ENCODE measurements at regions not wholly inside any gene's neighbourhood (a gene's known extent, or its start where the extent isn't known, plus 50 kb on each side); places are given as distances from the start of the nearest gene placed in this dataset.
"Not testable (repeated sequence)": the region's sequence is repeated elsewhere in the genome, so short reads cannot be mapped to it uniquely, and the experiment has no call there.

DNA sequence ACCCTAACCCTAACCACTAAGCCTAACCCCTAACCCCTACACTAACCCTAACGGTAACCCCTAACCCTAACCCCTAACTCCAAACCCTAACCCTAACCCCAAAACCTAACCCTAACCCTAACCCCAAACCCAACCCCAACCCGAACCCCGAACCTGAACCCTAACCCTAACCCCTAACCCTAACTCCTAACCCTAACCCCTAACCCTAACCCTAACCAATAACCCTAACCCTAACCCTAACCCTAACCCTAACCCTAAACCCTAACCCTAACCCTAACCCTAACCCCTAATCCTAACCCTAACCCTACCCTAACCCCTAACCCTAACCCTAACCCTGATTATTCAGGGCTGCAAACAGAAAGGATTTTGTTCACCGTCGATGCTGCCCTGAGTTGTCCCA, 144.6 kb upstream of the DUSP22 start:
- H3K4me3 Mint-ChIP-seq; intact Hi-C loops (cut with micrococcal nuclease); H3K9me3 Mint-ChIP-seq; H3K36me3 Mint-ChIP-seq (ENCODE audit: low read depth); DNase-seq (ENCODE audit: low spot score); H3K27ac Mint-ChIP-seq: not testable (repeated sequence)
- peaks cover 24% of the 10 kb centered on the region for H3K4me1 Mint-ChIP-seq (ENCODE audit: low read depth)
- H3K27me3 Mint-ChIP-seq (ENCODE audit: insufficient read depth): peaks cover 13% of the 10 kb centered on the region

DNA sequence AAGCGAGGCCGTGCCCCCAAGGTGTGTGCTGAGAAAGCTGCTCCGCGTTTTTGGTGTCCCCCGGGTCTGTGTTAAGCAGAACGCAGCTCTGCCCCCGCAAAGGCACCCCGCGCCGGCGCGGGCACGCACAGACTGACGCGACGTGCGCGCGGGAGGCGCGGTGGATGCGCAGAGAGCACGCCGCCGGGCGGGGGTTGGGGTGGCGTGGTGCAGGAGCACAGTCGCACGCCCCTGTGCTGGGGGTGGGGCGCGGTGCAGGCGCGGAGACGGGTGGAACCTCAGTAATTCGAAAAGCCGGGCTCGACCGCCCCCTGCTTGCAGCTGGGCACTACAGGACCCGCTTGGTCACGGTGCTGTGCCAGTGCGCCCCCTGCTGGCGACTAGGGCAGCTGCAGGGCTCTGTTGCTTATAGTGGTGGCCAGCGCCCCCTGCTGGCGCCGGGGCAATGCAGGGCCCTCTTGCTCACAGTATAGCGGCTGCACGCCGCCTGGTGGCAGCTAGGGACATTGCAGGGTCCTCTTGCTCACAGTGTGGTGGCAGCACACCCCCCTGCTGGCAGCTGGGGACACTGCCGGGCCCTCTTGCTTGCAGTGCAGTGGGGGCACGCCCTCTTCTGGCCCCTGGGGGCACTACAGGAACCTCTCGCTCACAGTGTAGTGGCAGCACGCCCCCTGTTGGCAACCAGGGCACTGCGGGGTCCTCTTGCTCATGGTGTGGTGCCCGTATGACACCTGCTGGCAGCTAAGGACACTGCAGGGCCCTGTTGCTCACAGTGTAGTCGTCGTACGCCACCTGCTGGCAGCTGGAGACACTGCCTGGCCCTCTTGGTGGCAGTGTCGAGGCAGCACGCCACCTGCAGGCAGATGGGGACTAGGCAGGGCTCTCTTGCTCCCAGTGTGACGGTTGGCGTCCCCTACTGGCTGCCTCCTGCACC, 144.0 kb upstream of the DUSP22 start:
- intact Hi-C loops (cut with micrococcal nuclease); H3K4me3 Mint-ChIP-seq: not testable (repeated sequence)

DNA sequence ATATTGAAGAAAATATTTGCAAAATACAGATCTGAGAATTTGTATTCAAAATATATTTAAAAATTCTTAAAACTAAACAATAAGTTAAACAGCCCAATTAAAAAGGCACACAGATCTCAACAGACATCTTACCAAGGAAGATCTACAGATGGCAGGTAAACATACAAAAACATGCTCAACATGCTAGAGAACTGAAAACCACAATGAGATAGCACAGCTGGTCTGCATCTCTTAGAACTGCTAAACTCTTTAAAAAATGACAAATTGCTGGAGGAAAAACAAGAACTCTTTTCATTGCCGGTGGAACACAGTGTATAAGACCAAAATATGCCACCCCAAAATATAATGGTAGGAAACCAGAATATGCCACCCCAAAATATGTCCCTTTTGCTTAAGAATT, 142.1 kb upstream of the DUSP22 start:
- intact Hi-C loops (cut with micrococcal nuclease); H3K4me3 Mint-ChIP-seq; H3K9me3 Mint-ChIP-seq: not testable (repeated sequence)

More for the DNA sequence above, 144.0 kb upstream of the DUSP22 start:
- H3K27me3 Mint-ChIP-seq (ENCODE audit: insufficient read depth): peaks cover 13% of the 10 kb centered on the region
- H3K4me1 Mint-ChIP-seq (ENCODE audit: low read depth): peaks cover 31% of the 10 kb centered on the region
- peak; percentile 76 for DNase-seq (ENCODE audit: low spot score)
- not testable (repeated sequence) for H3K27ac Mint-ChIP-seq; H3K36me3 Mint-ChIP-seq (ENCODE audit: low read depth); H3K9me3 Mint-ChIP-seq

DNA sequence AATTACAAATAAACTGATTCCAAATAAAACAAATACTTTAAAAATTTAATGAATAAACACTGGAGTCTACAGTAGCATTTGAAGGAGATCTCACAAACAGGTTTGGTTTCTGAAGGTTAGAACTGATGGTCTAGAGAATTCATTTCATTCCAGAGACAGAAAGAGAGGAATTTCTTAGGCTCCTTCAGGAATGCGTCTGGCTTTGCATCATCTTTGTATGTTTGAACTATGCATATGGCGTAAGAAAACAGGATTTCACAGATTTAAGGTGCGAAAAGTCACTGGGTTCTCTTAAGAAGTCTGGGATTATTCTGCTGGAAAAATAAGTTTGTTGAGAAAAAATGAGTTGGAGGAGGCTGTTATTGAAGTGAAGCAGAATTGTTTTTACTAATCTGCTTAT, 139.9 kb upstream of the DUSP22 start:
- H3K27ac Mint-ChIP-seq; H3K4me3 Mint-ChIP-seq; H3K9me3 Mint-ChIP-seq; H3K36me3 Mint-ChIP-seq (ENCODE audit: low read depth); intact Hi-C loops (cut with micrococcal nuclease); DNase-seq (ENCODE audit: low spot score): not testable (repeated sequence)
- H3K27me3 Mint-ChIP-seq (ENCODE audit: insufficient read depth): peaks cover 13% of the 10 kb centered on the region
- H3K4me1 Mint-ChIP-seq (ENCODE audit: low read depth): peaks cover 61% of the 10 kb centered on the region

More for the DNA sequence above, 142.1 kb upstream of the DUSP22 start:
- H3K36me3 Mint-ChIP-seq (ENCODE audit: low read depth); DNase-seq (ENCODE audit: low spot score); H3K27ac Mint-ChIP-seq: not testable (repeated sequence)
- H3K4me1 Mint-ChIP-seq (ENCODE audit: low read depth): peaks cover 49% of the 10 kb centered on the region
- peaks cover 13% of the 10 kb centered on the region for H3K27me3 Mint-ChIP-seq (ENCODE audit: insufficient read depth)

DNA sequence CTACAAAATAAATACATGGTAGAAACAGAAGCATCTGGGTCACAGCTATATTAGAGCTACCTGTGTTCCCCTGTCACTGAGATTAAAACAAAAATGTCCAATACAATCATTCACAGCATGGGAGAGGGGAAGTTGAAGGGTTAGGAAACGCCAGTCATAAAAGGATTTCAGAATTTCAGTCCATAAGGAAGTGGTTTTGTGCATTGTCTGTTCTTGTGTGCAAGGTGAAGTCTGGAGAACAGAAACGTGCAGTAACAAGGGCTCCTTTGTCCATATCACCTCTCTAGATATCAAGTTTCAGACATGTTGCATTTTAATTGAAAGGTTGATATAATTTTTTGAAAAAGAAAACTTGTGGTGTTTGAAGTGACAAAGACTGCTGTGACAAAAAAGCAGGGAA, 139.3 kb upstream of the DUSP22 start:
- peaks cover 15% of the 10 kb centered on the region for H3K27me3 Mint-ChIP-seq (ENCODE audit: insufficient read depth)
- peaks cover 62% of the 10 kb centered on the region for H3K4me1 Mint-ChIP-seq (ENCODE audit: low read depth)
- H3K36me3 Mint-ChIP-seq (ENCODE audit: low read depth); DNase-seq (ENCODE audit: low spot score); H3K27ac Mint-ChIP-seq; intact Hi-C loops (cut with micrococcal nuclease); H3K9me3 Mint-ChIP-seq; H3K4me3 Mint-ChIP-seq: not testable (repeated sequence)

- Mint-ChIP-seq H3K27me3 (ENCODE audit: insufficient read depth) (peaks cover 20% of the 10 kb centered on the region), H3K4me1 (ENCODE audit: low read depth) (peaks cover 62% of the 10 kb centered on the region)
- not testable (repeated sequence) for H3K27ac Mint-ChIP-seq; H3K36me3 Mint-ChIP-seq (ENCODE audit: low read depth); H3K4me3 Mint-ChIP-seq; H3K9me3 Mint-ChIP-seq; DNase-seq (ENCODE audit: low spot score)
- intact Hi-C loops (cut with micrococcal nuclease): loop anchor here (1.0 kb wide), 1 partner anchor 15 kb away; no protein-coding TSS in a partner anchor
Measured at GRCh38 chr6:153867-154266, 138.4 kb upstream of the DUSP22 start.

GRCh38 chr6:154321-155092, 137.8 kb upstream of the DUSP22 start:
- not testable (repeated sequence) for H3K36me3 Mint-ChIP-seq (ENCODE audit: low read depth); DNase-seq (ENCODE audit: low spot score); H3K9me3 Mint-ChIP-seq; H3K4me3 Mint-ChIP-seq
- intact Hi-C loops (cut with micrococcal nuclease): loop anchor here (1.0 kb wide), 1 partner anchor 15 kb away; no protein-coding TSS in a partner anchor
- H3K27me3 Mint-ChIP-seq (ENCODE audit: insufficient read depth): peaks cover 24% of the 10 kb centered on the region
- peak overlapping the region; percentile 15 for H3K27ac Mint-ChIP-seq
- peaks cover 60% of the 10 kb centered on the region for H3K4me1 Mint-ChIP-seq (ENCODE audit: low read depth)

DNA sequence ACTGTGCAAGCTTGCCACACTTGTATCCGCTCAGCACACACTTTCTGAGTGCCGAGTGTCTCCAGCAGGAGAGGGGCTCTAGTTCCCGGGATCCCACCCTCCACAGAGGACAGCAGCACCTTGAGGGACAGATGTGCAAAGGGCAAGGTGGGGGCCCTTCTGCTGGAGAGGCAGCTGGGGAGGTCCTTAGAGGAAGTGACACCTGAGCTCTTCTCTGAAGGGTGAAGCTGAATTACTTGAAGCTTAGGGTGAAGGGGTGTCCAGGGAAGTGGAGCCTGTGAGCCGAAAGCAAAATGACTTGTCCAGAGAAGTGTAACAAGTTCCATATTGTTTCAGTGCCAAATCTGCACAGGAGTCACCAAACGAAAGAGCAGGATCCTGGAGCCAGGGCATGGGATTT, 136.3 kb upstream of the DUSP22 start:
- H3K27me3 Mint-ChIP-seq (ENCODE audit: insufficient read depth): peaks cover 27% of the 10 kb centered on the region
- no peaks in the 10 kb centered on the region for H3K36me3 Mint-ChIP-seq (ENCODE audit: low read depth)
- intact Hi-C loops (cut with micrococcal nuclease): no loop called here
- H3K4me3 Mint-ChIP-seq: no peak overlapping the region
- no peaks in the 10 kb centered on the region for H3K9me3 Mint-ChIP-seq
- no peak overlapping the region for H3K27ac Mint-ChIP-seq
- peaks cover 48% of the 10 kb centered on the region for H3K4me1 Mint-ChIP-seq (ENCODE audit: low read depth)
- DNase-seq (ENCODE audit: low spot score): no peak

GRCh38 chr6:156441-157140, 135.7 kb upstream of the DUSP22 start:
- DNase-seq (ENCODE audit: low spot score); H3K4me3 Mint-ChIP-seq; H3K36me3 Mint-ChIP-seq (ENCODE audit: low read depth); intact Hi-C loops (cut with micrococcal nuclease); H3K27ac Mint-ChIP-seq; H3K9me3 Mint-ChIP-seq: not testable (repeated sequence)
- Mint-ChIP-seq H3K4me1 (ENCODE audit: low read depth) (peaks cover 44% of the 10 kb centered on the region), H3K27me3 (ENCODE audit: insufficient read depth) (peaks cover 27% of the 10 kb centered on the region)

- peaks cover 23% of the 10 kb centered on the region for H3K27me3 Mint-ChIP-seq (ENCODE audit: insufficient read depth)
- H3K9me3 Mint-ChIP-seq; H3K4me3 Mint-ChIP-seq; DNase-seq (ENCODE audit: low spot score); intact Hi-C loops (cut with micrococcal nuclease); H3K27ac Mint-ChIP-seq; H3K36me3 Mint-ChIP-seq (ENCODE audit: low read depth): not testable (repeated sequence)
- H3K4me1 Mint-ChIP-seq (ENCODE audit: low read depth): peaks cover 39% of the 10 kb centered on the region
Measured at GRCh38 chr6:157176-157575, 135.1 kb upstream of the DUSP22 start.

DNA sequence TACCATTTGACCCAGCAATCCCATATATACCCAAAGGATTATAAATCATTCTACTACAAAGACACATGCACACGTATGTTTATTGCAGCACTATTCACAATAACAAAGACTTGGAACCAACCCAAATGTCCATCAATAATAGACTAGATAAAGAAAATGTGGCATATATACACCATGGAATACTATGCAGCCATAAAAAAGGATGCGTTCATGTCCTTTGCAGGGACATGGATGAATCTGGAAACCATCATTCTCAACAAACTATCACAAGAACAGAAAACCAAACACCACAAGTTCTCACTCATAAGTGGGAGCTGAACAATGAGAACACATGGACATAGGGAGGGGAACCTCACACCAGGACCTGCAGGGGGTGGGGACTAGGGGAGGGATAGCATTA, 130.6 kb upstream of the DUSP22 start:
- DNase-seq (ENCODE audit: low spot score); intact Hi-C loops (cut with micrococcal nuclease); H3K9me3 Mint-ChIP-seq; H3K36me3 Mint-ChIP-seq (ENCODE audit: low read depth); H3K27ac Mint-ChIP-seq; H3K4me3 Mint-ChIP-seq; H3K4me1 Mint-ChIP-seq (ENCODE audit: low read depth): not testable (repeated sequence)
- peaks cover 36% of the 10 kb centered on the region for H3K27me3 Mint-ChIP-seq (ENCODE audit: insufficient read depth)

DNA sequence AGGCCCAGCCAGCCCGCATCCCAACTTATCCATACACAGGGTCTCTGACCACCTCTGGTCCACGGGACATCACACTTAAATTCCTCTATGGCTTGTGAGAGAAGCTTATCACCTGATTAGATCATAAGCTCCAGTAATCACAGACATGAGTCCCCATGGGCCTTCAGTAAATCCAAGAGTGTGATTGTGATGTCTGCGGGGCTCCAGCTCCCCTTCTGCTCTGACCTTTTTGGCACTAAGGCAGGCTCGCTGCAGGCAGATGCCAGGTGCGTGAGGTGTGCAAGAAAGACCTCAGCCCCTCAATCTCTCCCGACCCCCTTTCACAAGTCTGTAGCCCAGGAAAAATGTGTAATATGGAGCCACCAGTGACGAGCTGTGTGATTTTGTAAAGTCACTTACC, 127.6 kb upstream of the DUSP22 start:
- H3K4me3 Mint-ChIP-seq: no peak overlapping the region
- intact Hi-C loops (cut with micrococcal nuclease): no loop called here
- H3K27me3 Mint-ChIP-seq (ENCODE audit: insufficient read depth): peaks cover 31% of the 10 kb centered on the region
- no peak for DNase-seq (ENCODE audit: low spot score)
- H3K4me1 Mint-ChIP-seq (ENCODE audit: low read depth): no peaks in the 10 kb centered on the region
- H3K27ac Mint-ChIP-seq: no peak overlapping the region
- H3K9me3 Mint-ChIP-seq: no peaks in the 10 kb centered on the region
- H3K36me3 Mint-ChIP-seq (ENCODE audit: low read depth): no peaks in the 10 kb centered on the region

Measured in activated T-helper 1 cell treated with anti-CD3 and anti-CD28 coated beads, Interleukin-12 subunit alpha, Interleukin-12 subunit beta, Interleukin-2, Interleukin-4 antibody, amounts not matched to agents 30 ng/mL and 10 ng/mL and 1 ng/mL, durations not matched to agents 14 hours and 24 hours and 36 hours (primary cell).